Heart left ventricle (tissue), 16 donors: ENCODE measurements at regions not wholly inside any gene's neighbourhood (a gene's known extent, or its start where the extent isn't known, plus 50 kb on each side); places are given as distances from the start of the nearest gene placed in this dataset.

ENCODE experiments used
- ATAC-seq, 4 donors: fragments of 200-7000 bp; cut with Tn5 transposase; one replicate each; pipeline ENCODE4 v1.9.1; 2020 to 2022; ENCODE audit warnings: moderate library complexity in 4 of 4, mild to moderate bottlenecking in 3 of 4, moderate number of reproducible peaks in 1 of 4
- DNase-seq, 5 donors: peaks; one replicate each; pipeline ENCODE4 v3.0.0-alpha.2; 2020
- H3K27ac ChIP-seq, 12 donors: fragments of 200-600 bp; sonication (generic) in 4 of 12; one replicate each; pipeline versions ENCODE4 v1.5.0 to v1.8.0; 2016 to 2022; ENCODE audit warnings: mild to moderate bottlenecking in 2 of 12
- H3K27me3 ChIP-seq, 9 donors: fragments of 200-600 bp; sonication (generic) in 2 of 9; one replicate each; pipeline versions ENCODE4 v1.5.1 to v1.8.0; 2016 to 2022; ENCODE audit warnings: mild to moderate bottlenecking in 3 of 9
- H3K36me3 ChIP-seq, 9 donors: fragments of 200-600 bp; sonication (generic) in 2 of 9; one replicate each; pipeline versions ENCODE4 v1.5.0 to v1.8.0; 2018 to 2022; ENCODE audit warnings: mild to moderate bottlenecking in 2 of 9
- H3K4me1 ChIP-seq, 12 donors: fragments of 200-600 bp; sonication (generic) in 4 of 12; one replicate each; pipeline versions ENCODE4 v1.5.0 to v1.8.0; 2016 to 2022; ENCODE audit warnings: mild to moderate bottlenecking in 3 of 12
- H3K4me3 ChIP-seq, 12 donors: fragments of 200-600 bp; sonication (generic) in 4 of 12; one replicate each; pipeline versions ENCODE4 v1.5.0 to v1.8.0; 2017 to 2022; ENCODE audit warnings: mild to moderate bottlenecking in 9 of 12, moderate library complexity in 4 of 12
- H3K9me3 ChIP-seq, 12 donors: fragments of 200-600 bp; sonication (generic) in 4 of 12; one replicate each; pipeline versions ENCODE4 v1.5.0 to v1.8.0; 2016 to 2022; ENCODE audit warnings: mild to moderate bottlenecking in 1 of 12
- POLR2A ChIP-seq, 2 donors: fragments of 450-650 bp; IDR thresholded peaks; one replicate each; pipeline ENCODE4 v1.6.1; 2017; ENCODE audit warnings: antibody characterized with exemption in 2 of 2, mild to moderate bottlenecking in 2 of 2, moderate library complexity in 2 of 2
- WGBS, 4 donors: extraction: QIAGEN DNeasy Blood & Tissue Kit in 2 of 4; methylation state at CpG; one replicate each; pipeline versions ENCODE4 v1.1.5 to v1.1.7; 2013 to 2018; 5-methylcytosine and 5-hydroxymethylcytosine counted together
- intact Hi-C, 10 donors: fragments of 100-400 bp; cut with DNase I; formaldehyde crosslinking; loops; one replicate each; pipeline versions ENCODE4 v1.11.1 to v1.14.2; 2022
- TF ChIP-seq, protein P1 (sequence below), 12 donors: fragments of 200-600 bp; sonication (generic) in 4 of 12; IDR thresholded peaks; one replicate each; pipeline versions ENCODE4 v1.5.0 to v1.8.0; 2018 to 2022; ENCODE audit warnings: antibody characterized with exemption in 12 of 12, mild to moderate bottlenecking in 5 of 12
- donor health status: ischemic (EF 13 %, LVEDD 7.1; RV severe dilation, severe dysfunction).
- donor health status: healthy with polysubstance abuse.
- donor health status: DM: no; HTN: yes; CAD: no.
- donor health status: DM: no; HTN: no; CAD: no.
- donor health status: ischemic (EF 25% LVEDD 6.9; RV normal size, moderate dysfunction).
- donor health status: ischemic (EF 25% LVEDD 5.7; RV mildly dilated, moderate dysfunction).
- donor health status: healthy.
- donor health status: DM: yes; HTN: yes; CAD: no.
- donor health status: ischemic (EF 35%, LVEDD 5.7; RV mildly dilated, moderate dysfunction).
- donor health status: nonischemic (EF 11% LVEDD 7.7; RV severe dilation, severe dysfunction).
- donor health status: DM: yes; HTN: yes; CAD: no.
- donor health status: PGD.
- donor health status: ischemic (EF 29% LVEDD 5.4; RV normal size, mild dysfunction).
- donor health status: nonischemic (EF 23%, LVEDD 6.1; RV moderate dilation, normal function).

DNA sequence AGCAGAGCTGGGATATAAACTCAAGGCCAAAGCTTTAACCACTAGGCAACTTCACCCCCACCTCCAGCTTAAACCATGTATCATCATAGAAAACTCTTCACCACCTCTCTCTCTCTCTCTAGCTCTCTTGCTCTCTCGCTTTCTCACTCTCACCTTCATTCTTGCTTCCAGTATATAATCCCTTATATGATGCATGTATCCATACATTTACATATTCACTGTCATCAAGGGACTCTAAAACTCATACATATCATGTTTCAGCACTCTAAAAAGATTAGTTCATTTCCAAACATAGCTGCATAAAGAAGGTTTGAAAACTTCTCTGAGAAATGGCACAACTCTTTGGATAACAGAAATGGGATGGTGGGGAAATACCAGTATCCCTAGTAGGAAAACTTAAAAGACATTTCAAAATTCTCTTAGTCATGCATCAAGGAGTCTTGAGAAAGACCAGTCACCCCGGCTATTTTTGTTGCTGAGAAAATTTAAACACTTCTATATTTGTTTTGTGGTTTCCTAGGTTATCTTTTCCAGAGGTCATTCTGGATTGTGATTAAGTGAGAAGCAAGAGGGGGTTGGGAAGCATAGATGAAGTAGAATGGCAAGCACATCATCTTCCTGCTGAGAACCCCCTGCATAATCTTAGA is 447.8 kb upstream of the THBS1 start:
- Histone ChIP-seq H3K27ac (peak overlapping the region in 1 of 12 donors; percentile 61), H3K4me1 (peaks cover 0 to 15% (median 6%) of the 10 kb centered on the region in 12 donors), H3K27me3 (no peaks in the 10 kb centered on the region), H3K36me3 (no peaks in the 10 kb centered on the region), H3K4me3 (no peak overlapping the region), H3K9me3 (no peaks in the 10 kb centered on the region)
- TF ChIP-seq, protein P1, sequence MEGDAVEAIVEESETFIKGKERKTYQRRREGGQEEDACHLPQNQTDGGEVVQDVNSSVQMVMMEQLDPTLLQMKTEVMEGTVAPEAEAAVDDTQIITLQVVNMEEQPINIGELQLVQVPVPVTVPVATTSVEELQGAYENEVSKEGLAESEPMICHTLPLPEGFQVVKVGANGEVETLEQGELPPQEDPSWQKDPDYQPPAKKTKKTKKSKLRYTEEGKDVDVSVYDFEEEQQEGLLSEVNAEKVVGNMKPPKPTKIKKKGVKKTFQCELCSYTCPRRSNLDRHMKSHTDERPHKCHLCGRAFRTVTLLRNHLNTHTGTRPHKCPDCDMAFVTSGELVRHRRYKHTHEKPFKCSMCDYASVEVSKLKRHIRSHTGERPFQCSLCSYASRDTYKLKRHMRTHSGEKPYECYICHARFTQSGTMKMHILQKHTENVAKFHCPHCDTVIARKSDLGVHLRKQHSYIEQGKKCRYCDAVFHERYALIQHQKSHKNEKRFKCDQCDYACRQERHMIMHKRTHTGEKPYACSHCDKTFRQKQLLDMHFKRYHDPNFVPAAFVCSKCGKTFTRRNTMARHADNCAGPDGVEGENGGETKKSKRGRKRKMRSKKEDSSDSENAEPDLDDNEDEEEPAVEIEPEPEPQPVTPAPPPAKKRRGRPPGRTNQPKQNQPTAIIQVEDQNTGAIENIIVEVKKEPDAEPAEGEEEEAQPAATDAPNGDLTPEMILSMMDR (IDR thresholded peaks at IDR 0.05) = no peak
- no peak for TF ChIP-seq POLR2A (IDR thresholded peaks at IDR 0.05)
- DNase-seq = no peak
- 56 to 67% (median 60%) methylated on average over 2 of the region's 2 CpGs for WGBS, 4 donors
- intact Hi-C loops = loop anchor here in 1 of 10 donors (10.0 kb wide), 1 partner anchor 318 kb away; no protein-coding TSS in a partner anchor
- ATAC-seq = peak in 1 of 4 donors; percentile 9

DNA sequence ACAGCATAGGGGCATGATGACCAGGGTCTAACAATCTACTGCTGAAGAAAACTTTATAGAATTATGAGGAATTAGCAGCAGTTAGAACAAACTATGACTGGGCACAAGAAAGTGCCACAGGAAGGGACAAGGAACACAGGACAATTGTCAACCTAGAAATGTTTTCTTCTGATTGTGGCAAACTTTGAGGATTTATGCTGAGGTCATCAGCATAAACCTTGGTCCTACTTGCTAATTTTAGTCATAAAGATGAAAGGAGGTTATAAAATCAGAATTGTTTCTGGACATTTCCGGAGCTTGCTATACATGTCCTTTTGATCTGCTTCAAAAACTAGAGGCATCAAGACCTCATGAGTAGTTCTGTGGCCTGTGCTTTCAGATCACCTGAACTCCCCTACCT is 446.6 kb upstream of the THBS1 start:
- ATAC-seq (no peak), DNase-seq (no peak)
- H3K27me3 ChIP-seq = no peaks in the 10 kb centered on the region
- TF ChIP-seq, protein P1 (IDR thresholded peaks at IDR 0.05) = no peak
- no peak for TF ChIP-seq POLR2A (IDR thresholded peaks at IDR 0.05)
- peak overlapping the region in 1 of 12 donors; percentile 61 for H3K27ac ChIP-seq
- no peaks in the 10 kb centered on the region for H3K9me3 ChIP-seq
- intact Hi-C loops = loop anchor here in 1 of 10 donors (10.0 kb wide), 1 partner anchor 319 kb away; no protein-coding TSS in a partner anchor
- 91 to 96% (median 95%) methylated on average over 1 of the region's 1 CpG for WGBS, 4 donors
- peaks cover 0 to 5% (median 0%) of the 10 kb centered on the region in 12 donors for H3K4me1 ChIP-seq
- no peak overlapping the region for H3K4me3 ChIP-seq
- H3K36me3 ChIP-seq = no peaks in the 10 kb centered on the region

DNA sequence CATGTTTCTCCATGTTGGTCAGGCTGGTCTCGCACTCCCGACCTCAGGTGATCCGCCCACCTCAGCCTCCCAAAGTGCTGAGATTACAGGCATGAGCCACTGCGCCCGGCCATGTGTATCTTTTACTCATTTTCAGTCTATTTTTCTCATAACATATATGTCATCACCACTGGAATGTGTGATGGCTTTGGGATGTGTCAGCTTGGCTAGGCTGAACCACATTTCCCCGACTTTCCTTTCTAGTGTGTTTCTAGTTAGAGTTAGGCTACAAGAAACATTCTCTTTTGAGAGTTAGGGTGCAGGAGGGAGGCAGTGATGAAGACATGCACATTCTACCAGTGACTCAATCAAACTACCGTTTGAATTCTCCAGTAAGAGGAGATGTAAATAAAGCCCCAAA is 444.9 kb upstream of the THBS1 start:
- TF ChIP-seq, protein P1 (IDR thresholded peaks at IDR 0.05) = no peak
- TF ChIP-seq POLR2A (IDR thresholded peaks at IDR 0.05) = no peak
- Histone ChIP-seq H3K4me3 (no peak overlapping the region), H3K27me3 (no peaks in the 10 kb centered on the region), H3K4me1 (peaks cover 0 to 13% (median 0%) of the 10 kb centered on the region in 12 donors), H3K9me3 (no peaks in the 10 kb centered on the region), H3K27ac (no peak overlapping the region), H3K36me3 (no peaks in the 10 kb centered on the region)
- DNase-seq = no peak
- 80 to 89% (median 89%) methylated on average over 7 of the region's 7 CpGs for WGBS, 4 donors
- no peak for ATAC-seq
- intact Hi-C loops = loop anchor here in 1 of 10 donors (10.0 kb wide), 1 partner anchor 321 kb away; no protein-coding TSS in a partner anchor

DNA sequence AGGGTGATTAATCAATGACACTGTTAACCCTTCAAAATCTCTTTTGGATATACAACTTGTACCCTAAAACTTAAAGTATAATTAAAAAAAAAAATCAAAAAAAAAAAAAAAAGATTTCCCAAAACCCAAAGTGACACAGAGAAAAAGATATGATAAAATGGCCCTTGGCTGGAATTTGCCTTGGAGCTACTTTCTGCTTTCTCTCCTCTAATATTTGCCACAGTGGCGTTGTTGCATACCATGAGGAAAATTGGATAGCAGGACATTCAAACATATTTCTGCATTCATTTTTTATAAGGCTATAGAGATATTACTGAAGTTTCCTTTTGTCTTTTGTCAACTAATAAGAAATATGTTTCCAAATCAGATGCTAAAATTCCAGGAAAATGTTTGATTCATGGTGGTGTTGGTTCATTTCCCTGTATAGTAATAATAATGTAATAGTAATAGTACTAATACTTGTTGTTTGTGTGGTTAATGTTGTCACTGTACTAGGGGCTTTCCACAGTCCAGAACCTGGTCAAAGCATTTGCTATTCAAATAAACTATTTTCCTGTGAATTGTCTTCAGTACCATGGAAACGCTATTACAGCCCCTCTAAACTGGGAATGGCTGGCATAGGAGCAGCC is 441.3 kb upstream of the THBS1 start:
- H3K36me3 ChIP-seq = no peaks in the 10 kb centered on the region
- WGBS, 4 donors = 58 to 69% (median 60%) methylated on average over 2 of the region's 2 CpGs
- H3K4me3 ChIP-seq = no peak overlapping the region
- ATAC-seq (peak in 1 of 4 donors; percentile 23), DNase-seq (no peak)
- H3K27ac ChIP-seq = peak overlapping the region in 1 of 12 donors; percentile 56
- TF ChIP-seq, protein P1 (IDR thresholded peaks at IDR 0.05) = no peak
- no peak for TF ChIP-seq POLR2A (IDR thresholded peaks at IDR 0.05)
- no peaks in the 10 kb centered on the region for H3K9me3 ChIP-seq
- intact Hi-C loops = loop anchor here in 2 of 10 donors (10.0 kb wide), 3 partner anchors 65 to 625 kb away; no protein-coding TSS in a partner anchor
- no peaks in the 10 kb centered on the region for H3K27me3 ChIP-seq
- H3K4me1 ChIP-seq = peaks cover 0 to 10% (median 0%) of the 10 kb centered on the region in 12 donors
